GM23338 (cell line): ENCODE measurements at regions not wholly inside any gene's neighbourhood (a gene's known extent, or its start where the extent isn't known, plus 50 kb on each side); places are given as distances from the start of the nearest gene placed in this dataset.

Experiments used
- ATAC-seq: fragments of 200-7000 bp; cut with Tn5 transposase; 3 replicates; pipeline ENCODE4 v1.9.1; 2020
- DNase-seq: peaks from one replicate; pipeline ENCODE4 v3.0.0-alpha.2; 2015; ENCODE audit warnings: low spot score
- H2AFZ ChIP-seq: fragments of 200-600 bp; sonication (generic); 2 replicates; pipeline ENCODE4 v1.8.0; 2016; ENCODE audit warnings: antibody characterized with exemption, mild to moderate bottlenecking, moderate library complexity
- H3F3A ChIP-seq: fragments of 200-600 bp; sonication (generic); replicated peaks from 2 replicates; pipeline ENCODE4 v1.8.0; 2017; ENCODE audit warnings: antibody characterized with exemption, mixed run types, low read depth
- H3K27ac ChIP-seq: fragments of 200-600 bp; sonication (generic); 2 replicates; pipeline ENCODE4 v1.6.1; 2016; ENCODE audit warnings: low read depth
- H3K27me3 ChIP-seq: fragments of 200-600 bp; sonication (generic); 2 replicates; pipeline ENCODE4 v1.8.0; 2016; ENCODE audit warnings: mild to moderate bottlenecking, mixed run types, moderate library complexity; ENCODE audit not compliant: insufficient read depth
- H3K36me3 ChIP-seq: fragments of 200-600 bp; sonication (generic); 2 replicates; pipeline ENCODE4 v1.8.0; 2016; ENCODE audit warnings: mild to moderate bottlenecking; ENCODE audit not compliant: insufficient read depth
- H3K4me1 ChIP-seq: fragments of 200-600 bp; sonication (generic); 2 replicates; pipeline ENCODE4 v1.8.0; 2016; ENCODE audit warnings: mild to moderate bottlenecking, moderate library complexity; ENCODE audit not compliant: insufficient read depth
- H3K4me2 ChIP-seq: fragments of 200-600 bp; sonication (generic); 2 replicates; pipeline ENCODE4 v1.7.1; 2017; ENCODE audit warnings: mixed run types
- H3K4me3 ChIP-seq: fragments of 200-600 bp; sonication (generic); 2 replicates; pipeline ENCODE4 v1.6.1; 2016; ENCODE audit warnings: mixed run types
- H3K79me2 ChIP-seq: fragments of 200-600 bp; sonication (generic); replicated peaks from 2 replicates; pipeline ENCODE4 v1.8.0; 2017; ENCODE audit warnings: mild to moderate bottlenecking; ENCODE audit not compliant: insufficient read depth
- H3K9me2 ChIP-seq: fragments of 200-600 bp; sonication (generic); 2 replicates; pipeline ENCODE4 v1.8.0; 2017; ENCODE audit not compliant: insufficient read depth
- H4K20me1 ChIP-seq: fragments of 200-600 bp; sonication (generic); replicated peaks from 2 replicates; pipeline ENCODE4 v1.8.0; 2017; ENCODE audit warnings: mild to moderate bottlenecking; ENCODE audit not compliant: insufficient read depth
- H3K27ac Mint-ChIP-seq: 2 replicates; pipeline ENCODE4 v1.8.0; 2020; ENCODE audit warnings: inconsistent platforms, mild to moderate bottlenecking, moderate library complexity, mixed read lengths
- H3K27me3 Mint-ChIP-seq: 3 replicates; pipeline ENCODE4 v1.8.0; 2022; ENCODE audit warnings: low read depth, mild to moderate bottlenecking, moderate library complexity, mixed read lengths, inconsistent platforms; ENCODE audit not compliant: insufficient read depth, poor library complexity
- H3K36me3 Mint-ChIP-seq: 3 replicates; pipeline ENCODE4 v1.8.0; 2021; ENCODE audit warnings: low read depth, mild to moderate bottlenecking, inconsistent platforms, moderate library complexity, mixed read lengths
- H3K4me1 Mint-ChIP-seq: 3 replicates; pipeline ENCODE4 v1.8.0; 2020; ENCODE audit warnings: mild to moderate bottlenecking, inconsistent platforms, mixed read lengths
- H3K4me3 Mint-ChIP-seq: 3 replicates; pipeline ENCODE4 v1.8.0; 2021; ENCODE audit warnings: moderate library complexity, mild to moderate bottlenecking, inconsistent platforms, mixed read lengths
- H3K9me3 Mint-ChIP-seq: 3 replicates; pipeline ENCODE4 v1.8.0; 2020; ENCODE audit warnings: moderate library complexity, mild to moderate bottlenecking, inconsistent platforms, mixed read lengths
- CREB1 ChIP-seq: fragments of 250-450 bp; sonication (Bioruptor Pico); IDR thresholded peaks from 2 replicates; pipeline ENCODE4 v1.5.0; 2020; ENCODE audit warnings: low read depth, mild to moderate bottlenecking, moderate library complexity
- CTCF ChIP-seq, 2 experiments: fragments of 200-600 bp in 1 of 2; sonication (generic) in 1 of 2; conservative IDR thresholded peaks; 2 replicates each; pipeline versions ENCODE4 v1.5.1 to v1.6.1; 2016 to 2017; ENCODE audit warnings: antibody characterized with exemption in 2 of 2, low read depth in 2 of 2, mild to moderate bottlenecking in 2 of 2, moderate library complexity in 1 of 2
- ETS1 ChIP-seq: IDR thresholded peaks from 2 replicates; pipeline ENCODE4 v1.6.1; 2016; ENCODE audit warnings: antibody characterized with exemption
- EZH2 ChIP-seq: fragments of 200-600 bp; sonication (generic); IDR thresholded peaks from one replicate; pipeline ENCODE4 v1.8.0; 2017; ENCODE audit warnings: antibody characterized with exemption, mild to moderate bottlenecking, low read depth; ENCODE audit not compliant: unreplicated experiment
- EZH2phosphoT487 ChIP-seq: fragments of 200-600 bp; sonication (generic); IDR thresholded peaks from one replicate; pipeline ENCODE4 v1.8.1; 2018; ENCODE audit warnings: antibody characterized with exemption; ENCODE audit not compliant: unreplicated experiment
- JUNB ChIP-seq: IDR thresholded peaks from one replicate; pipeline ENCODE4 v1.6.1; 2016; ENCODE audit warnings: antibody characterized with exemption; ENCODE audit not compliant: unreplicated experiment
- NANOG ChIP-seq: IDR thresholded peaks from 2 replicates; pipeline ENCODE4 v1.6.1; 2016; ENCODE audit warnings: antibody characterized with exemption, borderline replicate concordance
- POLR2AphosphoS5 ChIP-seq: IDR thresholded peaks from 2 replicates; pipeline ENCODE4 v1.6.1; 2016; ENCODE audit warnings: antibody characterized with exemption, low read depth
- REST ChIP-seq: IDR thresholded peaks from one replicate; pipeline ENCODE4 v1.6.1; 2018; ENCODE audit warnings: antibody characterized with exemption; ENCODE audit not compliant: unreplicated experiment
- STAT1 ChIP-seq: IDR thresholded peaks from one replicate; pipeline ENCODE4 v1.6.1; 2016; ENCODE audit warnings: antibody characterized with exemption; ENCODE audit not compliant: unreplicated experiment
- ZNF114 ChIP-seq: fragments of 250-450 bp; sonication (Bioruptor Pico); IDR thresholded peaks from 2 replicates; pipeline ENCODE4 v1.5.0; 2020; ENCODE audit warnings: mild to moderate bottlenecking, moderate library complexity
- ZNF331 ChIP-seq: fragments of 250-450 bp; sonication (Bioruptor Pico); IDR thresholded peaks from 2 replicates; pipeline ENCODE4 v1.5.0; 2020; ENCODE audit warnings: low read depth, mild to moderate bottlenecking, moderate library complexity
- ZNF462 ChIP-seq: fragments of 250-450 bp; sonication (Bioruptor Pico); IDR thresholded peaks from 2 replicates; pipeline ENCODE4 v1.5.0; 2020; ENCODE audit warnings: mild to moderate bottlenecking, moderate library complexity

- no peaks in the 10 kb centered on the region for H3K9me2 ChIP-seq
- Mint-ChIP-seq H3K36me3 (no peaks in the 10 kb centered on the region), H3K4me1 (no peaks in the 10 kb centered on the region), H3K4me3 (no peak overlapping the region), H3K27me3 (no peaks in the 10 kb centered on the region), H3K9me3 (no peaks in the 10 kb centered on the region; the same call in 2 of the 3 replicates), H3K27ac (no peak overlapping the region)
- no peaks in the 10 kb centered on the region for H3K79me2 ChIP-seq
- no peaks in the 10 kb centered on the region for H3K27me3 ChIP-seq
- no peak for TF ChIP-seq JUNB
- no peak for TF ChIP-seq STAT1
- no peak for TF ChIP-seq ETS1
- TF ChIP-seq REST, result no peak
- TF ChIP-seq ZNF462 (CRISPR knock-in tag), result no peak
- no peak for TF ChIP-seq NANOG
- no peak for TF ChIP-seq CREB1 (CRISPR knock-in tag)
- no peak for TF ChIP-seq EZH2phosphoT487
- no peak for TF ChIP-seq ZNF331 (CRISPR knock-in tag)
- TF ChIP-seq CTCF (conservative IDR thresholded peaks at IDR 0.05; ENCODE audit: low read depth in 2 of 2), result no peak
- no peak for TF ChIP-seq POLR2AphosphoS5
- TF ChIP-seq EZH2, result no peak
- no peak for TF ChIP-seq ZNF114
- no peak overlapping the region for H3K4me2 ChIP-seq
- ATAC-seq (no peak), DNase-seq (no peak)
- no peaks in the 10 kb centered on the region for H3K36me3 ChIP-seq
- no peak overlapping the region for H3K4me3 ChIP-seq
- H4K20me1 ChIP-seq, result no peaks in the 10 kb centered on the region
- H3F3A ChIP-seq, result no peaks in the 10 kb centered on the region
- H2AFZ ChIP-seq, result no peak overlapping the region
- no peaks in the 10 kb centered on the region for H3K4me1 ChIP-seq
- H3K27ac ChIP-seq, result no peak overlapping the region
These were observed 276.9 kb downstream of the CDH9 start for GRCh38 chr5:26761446-26761845.
